ENCODE measurements at regions not wholly inside any gene's neighbourhood (a gene's known extent, or its start where the extent isn't known, plus 50 kb on each side); places are given as distances from the start of the nearest gene placed in this dataset.

DNA sequence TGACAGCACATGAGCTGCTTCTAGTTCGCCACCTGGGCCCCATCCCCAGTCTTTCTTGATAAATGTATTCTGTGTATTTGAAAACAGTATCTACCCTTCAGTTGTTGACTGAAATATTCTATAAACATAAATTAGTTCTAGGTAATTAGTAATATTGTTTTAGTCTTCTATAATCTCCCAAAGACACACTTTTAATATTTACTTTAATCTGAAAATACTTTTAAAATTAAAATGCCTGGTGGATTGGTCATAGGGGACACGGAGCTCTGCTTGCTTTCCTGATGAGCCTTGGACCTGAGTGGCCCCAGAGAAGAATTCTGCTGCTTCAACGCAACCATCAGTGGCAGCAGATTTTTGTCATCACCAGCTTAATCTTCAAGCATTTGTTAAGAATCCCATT lies 234.5 kb downstream of the THBS2 start (continued):
- TF ChIP-seq, protein P1, sequence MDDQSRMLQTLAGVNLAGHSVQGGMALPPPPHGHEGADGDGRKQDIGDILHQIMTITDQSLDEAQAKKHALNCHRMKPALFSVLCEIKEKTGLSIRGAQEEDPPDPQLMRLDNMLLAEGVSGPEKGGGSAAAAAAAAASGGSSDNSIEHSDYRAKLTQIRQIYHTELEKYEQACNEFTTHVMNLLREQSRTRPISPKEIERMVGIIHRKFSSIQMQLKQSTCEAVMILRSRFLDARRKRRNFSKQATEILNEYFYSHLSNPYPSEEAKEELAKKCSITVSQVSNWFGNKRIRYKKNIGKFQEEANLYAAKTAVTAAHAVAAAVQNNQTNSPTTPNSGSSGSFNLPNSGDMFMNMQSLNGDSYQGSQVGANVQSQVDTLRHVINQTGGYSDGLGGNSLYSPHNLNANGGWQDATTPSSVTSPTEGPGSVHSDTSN (IDR thresholded peaks at IDR 0.05), result no peak
- TF ChIP-seq CEBPB (IDR thresholded peaks at IDR 0.05), result no peak
- no peak for TF ChIP-seq NR3C1 (IDR thresholded peaks at IDR 0.05)
- no peak for TF ChIP-seq MAZ (IDR thresholded peaks at IDR 0.05; ENCODE audit: borderline replicate concordance, low read depth, low read length)
- TF ChIP-seq HOXB5 (CRISPR knock-in tag; IDR thresholded peaks at IDR 0.05), result no peak
- no peak for TF ChIP-seq RCOR1 (IDR thresholded peaks at IDR 0.05; ENCODE audit: low read depth, low read length)
- no peak for TF ChIP-seq SREBF2 (IDR thresholded peaks at IDR 0.05)
- no peak for TF ChIP-seq EHF (CRISPR knock-in tag; IDR thresholded peaks at IDR 0.05)

DNA sequence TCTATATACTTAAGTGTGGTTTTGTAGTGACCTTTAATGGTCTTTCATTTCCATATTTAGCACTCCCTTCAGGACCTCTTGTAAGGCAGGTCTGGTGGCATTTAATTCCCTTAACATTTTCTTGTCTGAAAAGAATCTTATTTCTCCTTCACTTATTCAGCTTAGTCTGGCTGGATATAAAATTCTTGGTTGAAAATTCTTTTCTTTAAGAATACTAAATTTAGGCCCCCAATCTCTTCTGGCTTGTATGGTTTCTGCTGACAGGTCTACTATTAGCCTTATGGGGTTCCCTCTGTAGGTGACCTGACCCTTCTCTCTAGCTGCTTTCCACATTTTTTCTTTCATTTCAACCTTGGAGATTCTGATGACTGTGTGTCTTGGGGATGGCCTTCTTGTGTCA lies 236.9 kb downstream of the THBS2 start:
- CTCF ChIA-PET, result no interaction called here
- TF ChIP-seq, protein P1 (IDR thresholded peaks at IDR 0.05), result no peak
- TF ChIP-seq MAFK (IDR thresholded peaks at IDR 0.05; ENCODE audit: partially characterized antibody) (no peak), POLR2A (IDR thresholded peaks at IDR 0.05; ENCODE audit: low read length) (no peak)
- FAIRE-seq (no peak), DNase-seq (ENCODE audit: low read depth in 1 of 2, low spot score in 1 of 2) (no peak), ATAC-seq (no peak)
- POLR2A ChIA-PET, result no interaction called here
- Histone ChIP-seq H3K27ac (no peak overlapping the region), H3K4me2 (no peak overlapping the region), H3K4me3 (no peak overlapping the region), H3K9me3 (no peaks in the 10 kb centered on the region), H3K4me1 (no peaks in the 10 kb centered on the region)

DNA sequence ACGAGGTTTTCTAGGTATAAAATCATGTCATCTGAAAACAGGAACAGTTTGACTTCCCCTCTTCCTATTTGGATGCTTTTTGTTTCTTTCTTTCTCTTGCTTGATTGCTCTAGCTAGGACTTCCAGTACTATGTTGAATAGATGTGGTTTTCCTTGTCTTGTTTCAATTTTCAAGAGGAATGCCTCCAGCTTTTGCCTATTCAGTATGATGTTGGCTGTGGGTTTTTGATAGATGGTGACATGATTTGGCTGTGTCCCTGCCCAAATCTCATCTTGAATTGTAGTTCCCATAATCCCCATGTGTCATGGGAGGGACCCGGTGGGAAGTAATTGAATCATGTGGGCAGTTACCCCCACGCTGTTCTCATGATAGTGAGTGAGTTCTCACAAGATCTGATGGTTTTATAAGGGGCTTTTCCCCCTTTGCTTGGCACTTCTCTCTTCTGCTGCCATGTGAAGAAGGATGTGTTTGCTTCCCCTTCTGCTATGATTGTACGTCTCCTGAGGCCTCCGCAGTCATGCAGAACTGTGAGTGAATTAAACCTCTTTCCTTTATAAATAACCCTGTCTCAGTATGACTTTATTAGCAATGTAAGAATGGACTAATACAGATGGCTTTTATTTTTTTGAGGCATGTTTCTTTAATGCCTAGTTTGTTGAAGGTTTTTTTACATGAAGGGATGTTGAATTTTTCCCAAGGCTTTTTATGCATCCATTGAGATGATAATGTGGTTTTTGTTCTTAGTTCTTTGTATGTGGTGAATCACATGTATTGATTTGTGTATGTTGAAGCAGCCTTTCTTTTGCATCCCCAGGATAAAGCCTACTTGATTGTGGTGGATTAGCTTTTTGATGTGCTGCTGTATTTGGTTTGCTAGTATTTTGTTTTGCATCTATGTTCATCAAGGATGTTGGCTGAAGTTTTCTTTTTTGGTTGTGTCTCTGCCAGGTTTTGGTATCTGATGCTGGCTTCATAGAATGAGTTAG lies 239.1 kb downstream of the THBS2 start:
- Histone ChIP-seq H3K4me3 (no peak overlapping the region), H3K27ac (no peak overlapping the region), H3K9me3 (no peaks in the 10 kb centered on the region), H3K4me2 (no peak overlapping the region), H3K4me1 (no peaks in the 10 kb centered on the region)
- ATAC-seq (no peak), FAIRE-seq (no peak), DNase-seq (ENCODE audit: low read depth in 1 of 2, low spot score in 1 of 2) (no peak)
- CTCF ChIA-PET, result interaction anchor here (1.2 kb wide), 1 partner anchor 14 kb away, joined by 3 read pairs; no protein-coding TSS in a partner anchor
- POLR2A ChIA-PET, result no interaction called here
- WGBS (ENCODE audit: missing lambda C conversion rate), result 33% methylated on average over 5 of the region's 5 CpGs
- TF ChIP-seq ZSCAN20 (CRISPR knock-in tag; IDR thresholded peaks at IDR 0.05) (no peak), TFCP2L1 (CRISPR knock-in tag; IDR thresholded peaks at IDR 0.05) (no peak), CBX2 (IDR thresholded peaks at IDR 0.05; ENCODE audit: borderline replicate concordance, low read depth) (no peak), POLR2AphosphoS2 (conservative IDR thresholded peaks at IDR 0.05; ENCODE audit: low read length) (no peak)

DNA sequence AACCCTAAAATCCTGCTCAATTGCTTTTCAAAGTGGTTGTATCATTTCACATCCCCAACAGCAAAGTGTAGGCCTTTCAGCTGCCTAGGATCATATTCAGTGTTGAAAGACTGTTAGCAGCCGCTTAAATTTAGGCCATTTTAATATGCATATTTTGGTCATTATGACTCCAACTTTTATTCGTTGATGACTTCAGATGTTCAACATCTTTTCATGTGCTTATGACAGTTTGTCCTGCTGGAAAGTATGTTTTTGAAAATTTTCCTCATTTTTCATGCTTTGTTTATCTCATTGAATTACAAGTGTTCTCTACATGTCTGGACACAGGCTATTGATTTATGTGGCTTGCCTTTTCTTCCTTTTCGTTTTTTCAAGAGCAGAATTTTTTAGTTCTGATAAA lies 244.0 kb downstream of the THBS2 start:
- Histone ChIP-seq H3K4me3 (no peak overlapping the region), H3K4me1 (no peaks in the 10 kb centered on the region), H3K9me3 (no peaks in the 10 kb centered on the region), H3K27ac (no peak overlapping the region), H3K4me2 (no peak overlapping the region)
- TF ChIP-seq CHD2 (IDR thresholded peaks at IDR 0.05; ENCODE audit: low read length, partially characterized antibody) (no peak), EP300 (IDR thresholded peaks at IDR 0.05) (no peak), POLR2A (IDR thresholded peaks at IDR 0.05; ENCODE audit: low read length) (no peak), RARB (CRISPR knock-in tag; IDR thresholded peaks at IDR 0.05) (no peak), FOSL2 (IDR thresholded peaks at IDR 0.05) (no peak), FOSL2 (CRISPR knock-in tag; IDR thresholded peaks at IDR 0.05) (no peak), PHF8 (IDR thresholded peaks at IDR 0.05; ENCODE audit: borderline replicate concordance, low read depth) (no peak), HEYL (CRISPR knock-in tag; IDR thresholded peaks at IDR 0.05) (no peak), ZC3H11A (IDR thresholded peaks at IDR 0.05) (no peak), ZSCAN20 (CRISPR knock-in tag; IDR thresholded peaks at IDR 0.05) (no peak), FOSB (CRISPR knock-in tag; IDR thresholded peaks at IDR 0.05) (no peak)
- TF ChIP-seq, protein P2, sequence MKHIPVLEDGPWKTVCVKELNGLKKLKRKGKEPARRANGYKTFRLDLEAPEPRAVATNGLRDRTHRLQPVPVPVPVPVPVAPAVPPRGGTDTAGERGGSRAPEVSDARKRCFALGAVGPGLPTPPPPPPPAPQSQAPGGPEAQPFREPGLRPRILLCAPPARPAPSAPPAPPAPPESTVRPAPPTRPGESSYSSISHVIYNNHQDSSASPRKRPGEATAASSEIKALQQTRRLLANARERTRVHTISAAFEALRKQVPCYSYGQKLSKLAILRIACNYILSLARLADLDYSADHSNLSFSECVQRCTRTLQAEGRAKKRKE (CRISPR knock-in tag; IDR thresholded peaks at IDR 0.05; ENCODE audit: low read depth), result no peak
- TF ChIP-seq, protein P3, sequence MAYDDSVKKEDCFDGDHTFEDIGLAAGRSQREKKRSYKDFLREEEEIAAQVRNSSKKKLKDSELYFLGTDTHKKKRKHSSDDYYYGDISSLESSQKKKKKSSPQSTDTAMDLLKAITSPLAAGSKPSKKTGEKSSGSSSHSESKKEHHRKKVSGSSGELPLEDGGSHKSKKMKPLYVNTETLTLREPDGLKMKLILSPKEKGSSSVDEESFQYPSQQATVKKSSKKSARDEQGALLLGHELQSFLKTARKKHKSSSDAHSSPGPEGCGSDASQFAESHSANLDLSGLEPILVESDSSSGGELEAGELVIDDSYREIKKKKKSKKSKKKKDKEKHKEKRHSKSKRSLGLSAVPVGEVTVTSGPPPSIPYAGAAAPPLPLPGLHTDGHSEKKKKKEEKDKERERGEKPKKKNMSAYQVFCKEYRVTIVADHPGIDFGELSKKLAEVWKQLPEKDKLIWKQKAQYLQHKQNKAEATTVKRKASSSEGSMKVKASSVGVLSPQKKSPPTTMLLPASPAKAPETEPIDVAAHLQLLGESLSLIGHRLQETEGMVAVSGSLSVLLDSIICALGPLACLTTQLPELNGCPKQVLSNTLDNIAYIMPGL (CRISPR knock-in tag; IDR thresholded peaks at IDR 0.05; ENCODE audit: borderline replicate concordance), result no peak
- no peak for FAIRE-seq
- DNase-seq (ENCODE audit: low read depth in 1 of 2, low spot score in 1 of 2), result no peak
- ChIA-PET POLR2A (no interaction called here), CTCF (no interaction called here)
- no peak for ATAC-seq
- 46% methylated on average over 3 of the region's 3 CpGs for WGBS (ENCODE audit: missing lambda C conversion rate)

Data from A549 (cell line).